ENCODE measurements at regions not wholly inside any gene's neighbourhood (a gene's known extent, or its start where the extent isn't known, plus 50 kb on each side); places are given as distances from the start of the nearest gene placed in this dataset.
A peak's percentile ranks its signal among the peaks of the same experiment; 100 is the strongest.

DNA sequence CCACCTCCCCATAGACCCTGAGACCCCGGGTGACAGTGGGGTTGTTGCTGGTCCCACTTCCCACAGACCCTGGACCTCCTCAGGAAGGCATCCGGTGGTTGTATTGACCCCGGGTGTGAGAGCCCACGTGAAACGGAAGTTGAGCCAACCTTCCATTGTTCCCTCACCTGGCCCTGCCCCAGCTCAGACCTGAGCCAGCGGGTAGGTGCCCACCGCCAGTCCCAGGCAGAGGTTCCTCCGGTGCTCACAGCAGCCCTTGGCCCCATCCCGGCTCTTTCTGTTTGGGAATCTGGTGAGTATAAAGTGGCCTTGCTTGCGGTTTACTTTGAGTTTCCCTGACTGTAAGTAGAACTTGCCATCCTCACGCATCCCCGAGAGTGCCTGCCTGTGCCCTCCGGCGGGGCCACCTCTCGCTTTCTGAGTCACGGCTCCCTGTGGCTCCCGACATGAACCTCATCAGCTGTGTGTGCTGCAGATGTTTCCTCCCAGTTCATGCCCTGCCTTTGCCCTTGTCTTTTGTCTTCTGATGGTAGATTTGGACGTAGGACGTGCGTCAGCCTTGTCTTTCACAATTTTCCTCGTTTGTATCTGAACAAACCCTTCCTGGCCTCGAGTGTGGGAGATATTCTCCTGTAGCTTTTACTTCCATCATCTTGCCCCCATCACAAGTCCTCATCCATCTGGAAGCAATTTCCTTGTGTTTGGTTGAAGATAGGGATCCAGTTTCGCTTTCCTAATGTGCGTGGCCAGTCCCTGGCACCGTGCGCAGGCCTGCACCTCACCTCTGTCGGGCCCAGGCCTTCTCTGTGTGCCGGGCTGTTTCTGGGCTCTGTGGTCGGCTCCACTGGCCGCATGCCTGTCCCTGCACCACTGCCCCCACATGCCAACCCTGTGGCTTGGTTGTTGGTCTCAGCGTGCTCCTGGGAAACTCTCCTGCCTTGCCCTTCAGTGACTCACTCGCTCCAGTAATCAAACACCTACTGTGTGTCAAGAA is 76.0 kb downstream of the METRNL start:
- TF ChIP-seq EZH2 (IDR thresholded peaks at IDR 0.05; ENCODE audit: borderline replicate concordance, low read depth, low read length, severe bottlenecking), result no peak
- TF ChIP-seq, protein P1, sequence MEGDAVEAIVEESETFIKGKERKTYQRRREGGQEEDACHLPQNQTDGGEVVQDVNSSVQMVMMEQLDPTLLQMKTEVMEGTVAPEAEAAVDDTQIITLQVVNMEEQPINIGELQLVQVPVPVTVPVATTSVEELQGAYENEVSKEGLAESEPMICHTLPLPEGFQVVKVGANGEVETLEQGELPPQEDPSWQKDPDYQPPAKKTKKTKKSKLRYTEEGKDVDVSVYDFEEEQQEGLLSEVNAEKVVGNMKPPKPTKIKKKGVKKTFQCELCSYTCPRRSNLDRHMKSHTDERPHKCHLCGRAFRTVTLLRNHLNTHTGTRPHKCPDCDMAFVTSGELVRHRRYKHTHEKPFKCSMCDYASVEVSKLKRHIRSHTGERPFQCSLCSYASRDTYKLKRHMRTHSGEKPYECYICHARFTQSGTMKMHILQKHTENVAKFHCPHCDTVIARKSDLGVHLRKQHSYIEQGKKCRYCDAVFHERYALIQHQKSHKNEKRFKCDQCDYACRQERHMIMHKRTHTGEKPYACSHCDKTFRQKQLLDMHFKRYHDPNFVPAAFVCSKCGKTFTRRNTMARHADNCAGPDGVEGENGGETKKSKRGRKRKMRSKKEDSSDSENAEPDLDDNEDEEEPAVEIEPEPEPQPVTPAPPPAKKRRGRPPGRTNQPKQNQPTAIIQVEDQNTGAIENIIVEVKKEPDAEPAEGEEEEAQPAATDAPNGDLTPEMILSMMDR (IDR thresholded peaks at IDR 0.05; ENCODE audit: extremely low read depth in 1 of 2, insufficient read depth in 1 of 2, low read depth in 1 of 2, low read length in 2 of 2), result no peak
- TF ChIP-seq FOS (IDR thresholded peaks at IDR 0.05; ENCODE audit: borderline replicate concordance, insufficient read depth, low read length), result peak; percentile 22
- TF ChIP-seq POLR2AphosphoS5 (IDR thresholded peaks at IDR 0.05; ENCODE audit: insufficient read depth, low read depth, low read length), result no peak
